ENCODE measurements at regions not wholly inside any gene's neighbourhood (a gene's known extent, or its start where the extent isn't known, plus 50 kb on each side); places are given as distances from the start of the nearest gene placed in this dataset.

- DNase-seq (ENCODE audit: low read depth) = no peak
- no peak for TF ChIP-seq CTCF (conservative IDR thresholded peaks at IDR 0.05; ENCODE audit: low read depth, low read length)
- H3K4me3 ChIP-seq (ENCODE audit: low read depth, low read length) = no peak overlapping the region
Observed at GRCh38 chr14:46248001-46248630, 403.5 kb downstream of the RPL10L start.

GRCh38 chr14:46245276-46245675 lies 406.3 kb downstream of the RPL10L start:
- no peak for TF ChIP-seq CTCF (conservative IDR thresholded peaks at IDR 0.05; ENCODE audit: low read depth, low read length)
- no peak for DNase-seq (ENCODE audit: low read depth)
- H3K4me3 ChIP-seq (ENCODE audit: low read depth, low read length) = no peak overlapping the region

GRCh38 chr14:46233786-46234185 lies 417.8 kb downstream of the RPL10L start:
- TF ChIP-seq CTCF (conservative IDR thresholded peaks at IDR 0.05; ENCODE audit: low read depth, low read length) = no peak
- no peak for DNase-seq (ENCODE audit: low read depth)
- H3K4me3 ChIP-seq (ENCODE audit: low read depth, low read length) = no peak overlapping the region

GRCh38 chr14:46230540-46230939 lies 421.0 kb downstream of the RPL10L start:
- TF ChIP-seq CTCF (conservative IDR thresholded peaks at IDR 0.05; ENCODE audit: low read depth, low read length) = no peak
- DNase-seq (ENCODE audit: low read depth) = no peak
- no peak overlapping the region for H3K4me3 ChIP-seq (ENCODE audit: low read depth, low read length)

GRCh38 chr14:46215801-46216200 lies 435.8 kb downstream of the RPL10L start:
- no peak for TF ChIP-seq CTCF (conservative IDR thresholded peaks at IDR 0.05; ENCODE audit: low read depth, low read length)
- DNase-seq (ENCODE audit: low read depth) = no peak

GRCh38 chr14:46198676-46199075 lies 452.9 kb downstream of the RPL10L start:
- no peak for DNase-seq (ENCODE audit: low read depth)
- no peak overlapping the region for H3K4me3 ChIP-seq (ENCODE audit: low read depth, low read length)
- TF ChIP-seq CTCF (conservative IDR thresholded peaks at IDR 0.05; ENCODE audit: low read depth, low read length) = no peak

More at GRCh38 chr14:46215801-46216200, 435.8 kb downstream of the RPL10L start:
- H3K4me3 ChIP-seq (ENCODE audit: low read depth, low read length) = no peak overlapping the region

GRCh38 chr14:46197856-46198255 lies 453.7 kb downstream of the RPL10L start:
- TF ChIP-seq CTCF (conservative IDR thresholded peaks at IDR 0.05; ENCODE audit: low read depth, low read length) = no peak
- DNase-seq (ENCODE audit: low read depth) = no peak
- H3K4me3 ChIP-seq (ENCODE audit: low read depth, low read length) = no peak overlapping the region
